ENCODE measurements at regions not wholly inside any gene's neighbourhood (a gene's known extent, or its start where the extent isn't known, plus 50 kb on each side); places are given as distances from the start of the nearest gene placed in this dataset.

DNA sequence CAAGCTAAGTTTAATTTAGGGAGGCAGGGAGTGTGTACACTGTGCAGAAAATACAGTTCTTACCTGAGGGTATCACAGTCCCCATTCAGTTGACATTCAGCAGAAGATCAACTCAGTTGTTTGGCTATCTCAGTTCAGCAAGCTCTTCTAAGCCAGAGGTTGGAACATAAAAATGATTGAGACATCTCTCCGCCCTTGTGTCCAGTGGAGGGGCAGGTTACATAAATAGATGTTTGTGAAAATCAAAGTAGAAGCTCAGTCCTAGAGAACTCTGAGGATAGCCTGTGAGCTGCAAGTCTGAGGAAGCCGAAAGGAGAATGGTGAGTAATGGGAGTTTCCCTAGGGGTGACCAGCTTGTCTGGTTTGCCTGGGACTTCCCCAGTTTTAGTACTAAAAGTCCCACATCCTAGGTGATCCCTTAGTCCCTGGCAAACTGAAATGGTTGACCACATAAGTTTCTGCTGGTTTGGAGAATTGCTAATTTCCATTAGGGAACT, 251.4 kb upstream of the ATP2B1 start:
- no peaks in the 10 kb centered on the region for H3K9me3 Mint-ChIP-seq
- DNase-seq (ENCODE audit: low read depth, low spot score), result no peak
- no peaks in the 10 kb centered on the region for H3K27me3 Mint-ChIP-seq (ENCODE audit: low read depth)
- no peak overlapping the region for H3K4me3 Mint-ChIP-seq
- H3K27ac Mint-ChIP-seq (ENCODE audit: unreplicated experiment), result no peak overlapping the region
- H3K36me3 Mint-ChIP-seq (ENCODE audit: low read depth), result no peaks in the 10 kb centered on the region
- H3K4me1 Mint-ChIP-seq, result no peaks in the 10 kb centered on the region
- TF ChIP-seq, protein P1, sequence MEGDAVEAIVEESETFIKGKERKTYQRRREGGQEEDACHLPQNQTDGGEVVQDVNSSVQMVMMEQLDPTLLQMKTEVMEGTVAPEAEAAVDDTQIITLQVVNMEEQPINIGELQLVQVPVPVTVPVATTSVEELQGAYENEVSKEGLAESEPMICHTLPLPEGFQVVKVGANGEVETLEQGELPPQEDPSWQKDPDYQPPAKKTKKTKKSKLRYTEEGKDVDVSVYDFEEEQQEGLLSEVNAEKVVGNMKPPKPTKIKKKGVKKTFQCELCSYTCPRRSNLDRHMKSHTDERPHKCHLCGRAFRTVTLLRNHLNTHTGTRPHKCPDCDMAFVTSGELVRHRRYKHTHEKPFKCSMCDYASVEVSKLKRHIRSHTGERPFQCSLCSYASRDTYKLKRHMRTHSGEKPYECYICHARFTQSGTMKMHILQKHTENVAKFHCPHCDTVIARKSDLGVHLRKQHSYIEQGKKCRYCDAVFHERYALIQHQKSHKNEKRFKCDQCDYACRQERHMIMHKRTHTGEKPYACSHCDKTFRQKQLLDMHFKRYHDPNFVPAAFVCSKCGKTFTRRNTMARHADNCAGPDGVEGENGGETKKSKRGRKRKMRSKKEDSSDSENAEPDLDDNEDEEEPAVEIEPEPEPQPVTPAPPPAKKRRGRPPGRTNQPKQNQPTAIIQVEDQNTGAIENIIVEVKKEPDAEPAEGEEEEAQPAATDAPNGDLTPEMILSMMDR (conservative IDR thresholded peaks at IDR 0.05), result no peak

GRCh38 chr12:89959179-89959578, 250.5 kb upstream of the ATP2B1 start:
- H3K9me3 Mint-ChIP-seq, result no peaks in the 10 kb centered on the region
- no peaks in the 10 kb centered on the region for H3K4me1 Mint-ChIP-seq
- no peak overlapping the region for H3K4me3 Mint-ChIP-seq
- DNase-seq (ENCODE audit: low read depth, low spot score), result no peak
- TF ChIP-seq, protein P1 (conservative IDR thresholded peaks at IDR 0.05), result no peak
- no peak overlapping the region for H3K27ac Mint-ChIP-seq (ENCODE audit: unreplicated experiment)
- no peaks in the 10 kb centered on the region for H3K36me3 Mint-ChIP-seq (ENCODE audit: low read depth)
- H3K27me3 Mint-ChIP-seq (ENCODE audit: low read depth), result no peaks in the 10 kb centered on the region

GRCh38 chr12:89954259-89954658, 245.6 kb upstream of the ATP2B1 start:
- DNase-seq (ENCODE audit: low read depth, low spot score), result no peak

DNA sequence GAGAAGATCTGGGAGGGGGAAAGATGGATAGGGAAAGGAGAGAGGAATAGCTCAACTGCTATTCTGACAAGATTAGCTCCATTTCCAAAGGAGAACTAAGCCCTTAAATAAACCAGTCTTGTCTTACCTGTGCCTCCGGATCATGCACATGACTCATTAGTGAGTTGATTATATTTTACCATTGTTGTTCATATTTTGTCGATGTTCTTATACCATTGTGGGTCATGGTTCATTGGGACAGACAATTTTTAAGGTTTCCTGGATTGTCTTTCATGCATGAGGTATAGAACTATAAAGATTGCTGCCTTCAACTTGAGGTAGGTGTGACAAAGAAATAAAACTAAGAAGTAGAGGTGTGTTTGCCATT, 243.0 kb upstream of the ATP2B1 start:
- DNase-seq (ENCODE audit: low read depth, low spot score), result no peak
- Mint-ChIP-seq H3K4me3 (no peak overlapping the region), H3K27me3 (ENCODE audit: low read depth) (no peaks in the 10 kb centered on the region), H3K27ac (ENCODE audit: unreplicated experiment) (no peak overlapping the region), H3K36me3 (ENCODE audit: low read depth) (no peaks in the 10 kb centered on the region), H3K9me3 (peaks cover 2% of the 10 kb centered on the region), H3K4me1 (peaks cover 31% of the 10 kb centered on the region)
- TF ChIP-seq, protein P1 (conservative IDR thresholded peaks at IDR 0.05), result no peak

More at GRCh38 chr12:89954259-89954658, 245.6 kb upstream of the ATP2B1 start:
- Mint-ChIP-seq H3K9me3 (peaks cover 2% of the 10 kb centered on the region), H3K4me3 (no peak overlapping the region), H3K27me3 (ENCODE audit: low read depth) (no peaks in the 10 kb centered on the region), H3K27ac (ENCODE audit: unreplicated experiment) (no peak overlapping the region), H3K4me1 (peaks cover 9% of the 10 kb centered on the region), H3K36me3 (ENCODE audit: low read depth) (no peaks in the 10 kb centered on the region)
- TF ChIP-seq, protein P1 (conservative IDR thresholded peaks at IDR 0.05), result no peak

DNA sequence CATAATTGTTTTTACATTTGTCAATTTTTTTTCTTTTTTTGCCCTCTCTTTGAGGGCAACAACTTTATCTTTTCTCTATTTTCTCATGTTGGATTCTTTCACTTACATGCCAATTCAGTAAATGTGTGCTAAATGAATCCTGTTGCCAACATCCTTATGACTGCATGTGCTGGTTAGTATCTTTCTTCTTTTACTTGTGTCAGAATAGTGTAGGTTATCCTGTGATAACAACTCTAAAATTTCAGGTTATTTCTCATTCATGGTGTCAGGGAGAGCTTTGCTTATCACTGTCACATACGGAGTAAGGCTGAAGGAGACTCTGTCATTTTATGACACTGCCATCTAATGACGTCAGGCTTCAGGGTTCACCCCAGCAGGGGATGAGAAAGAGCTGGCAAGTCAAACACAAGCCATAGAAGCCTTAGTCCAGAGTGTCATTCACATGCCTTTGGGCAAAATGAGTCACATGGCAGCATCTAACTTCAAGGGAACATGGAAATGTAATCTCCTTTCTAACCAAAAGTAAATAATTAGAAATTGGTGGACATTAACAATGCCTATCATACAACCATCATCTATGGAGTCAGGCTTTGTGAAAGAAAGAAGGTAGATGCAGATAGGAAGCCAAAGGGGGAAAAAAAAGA, 242.5 kb upstream of the ATP2B1 start:
- TF ChIP-seq, protein P1 (conservative IDR thresholded peaks at IDR 0.05), result no peak
- Mint-ChIP-seq H3K27ac (ENCODE audit: unreplicated experiment) (no peak overlapping the region), H3K36me3 (ENCODE audit: low read depth) (no peaks in the 10 kb centered on the region), H3K9me3 (peaks cover 2% of the 10 kb centered on the region), H3K4me3 (no peak overlapping the region), H3K27me3 (ENCODE audit: low read depth) (no peaks in the 10 kb centered on the region), H3K4me1 (peaks cover 31% of the 10 kb centered on the region)
- no peak for DNase-seq (ENCODE audit: low read depth, low spot score)
